GM23248 (cell line): ENCODE measurements at regions not wholly inside any gene's neighbourhood (a gene's known extent, or its start where the extent isn't known, plus 50 kb on each side); places are given as distances from the start of the nearest gene placed in this dataset.

Experiments
- EZH2 ChIP-seq: fragments of 200-600 bp; sonication (generic); IDR thresholded peaks from 2 replicates; pipeline ENCODE4 v1.6.1; 2018; ENCODE audit warnings: antibody characterized with exemption, mild to moderate bottlenecking; ENCODE audit not compliant: insufficient read depth, poor library complexity, severe bottlenecking
- EZH2phosphoT487 ChIP-seq: fragments of 200-600 bp; sonication (generic); IDR thresholded peaks from 2 replicates; pipeline ENCODE4 v1.6.1; 2018; ENCODE audit warnings: antibody characterized with exemption, moderate library complexity, mild to moderate bottlenecking, low read depth; ENCODE audit not compliant: insufficient read depth

GRCh38 chr5:31131381-31131891 is 62.0 kb upstream of the CDH6 start:
- no peak for TF ChIP-seq EZH2
- TF ChIP-seq EZH2phosphoT487 = no peak
